HG02973 (cell line): ENCODE measurements at regions not wholly inside any gene's neighbourhood (a gene's known extent, or its start where the extent isn't known, plus 50 kb on each side); places are given as distances from the start of the nearest gene placed in this dataset.
"Not testable (repeated sequence)": the region's sequence is repeated elsewhere in the genome, so short reads cannot be mapped to it uniquely, and the experiment has no call there.

Experiments used
- ATAC-seq: cut with Tn5 transposase; IDR thresholded peaks from one replicate; pipeline ENCODE4 v1.9.1; 2021; ENCODE audit warnings: moderate library complexity; ENCODE audit not compliant: unreplicated experiment

GRCh38 chr6:66258731-66259487, 551.9 kb upstream of the EYS start:
- not testable (repeated sequence) for ATAC-seq

- ATAC-seq, result no peak
Measured at GRCh38 chr6:66245231-66245630, 538.2 kb upstream of the EYS start.

- ATAC-seq, result no peak
Measured at GRCh38 chr6:66238851-66239250, 531.8 kb upstream of the EYS start.

GRCh38 chr6:66232890-66233289, 525.9 kb upstream of the EYS start:
- ATAC-seq, result no peak

GRCh38 chr6:66230591-66230990, 523.6 kb upstream of the EYS start:
- no peak for ATAC-seq

GRCh38 chr6:66226109-66226508, 519.1 kb upstream of the EYS start:
- ATAC-seq, result no peak

GRCh38 chr6:66210964-66211363, 503.9 kb upstream of the EYS start:
- no peak for ATAC-seq

GRCh38 chr6:66200390-66200789, 493.4 kb upstream of the EYS start:
- no peak for ATAC-seq

GRCh38 chr6:66199171-66199570, 492.1 kb upstream of the EYS start:
- ATAC-seq, result no peak

- no peak for ATAC-seq
Measured at GRCh38 chr6:66198062-66198624, 491.1 kb upstream of the EYS start.

- no peak for ATAC-seq
Measured at GRCh38 chr6:66190858-66191257, 483.8 kb upstream of the EYS start.

- no peak for ATAC-seq
Measured at GRCh38 chr6:66189915-66190314, 482.9 kb upstream of the EYS start.

- ATAC-seq, result no peak
Measured at GRCh38 chr6:66186756-66187155, 479.7 kb upstream of the EYS start.

GRCh38 chr6:66184091-66184490, 477.1 kb upstream of the EYS start:
- no peak for ATAC-seq

GRCh38 chr6:66179361-66179760, 472.3 kb upstream of the EYS start:
- ATAC-seq, result no peak

- no peak for ATAC-seq
Measured at GRCh38 chr6:66173587-66173986, 466.6 kb upstream of the EYS start.

- not testable (repeated sequence) for ATAC-seq
Measured at GRCh38 chr6:66166713-66167112, 459.7 kb upstream of the EYS start.

GRCh38 chr6:66161546-66162108, 454.6 kb upstream of the EYS start:
- no peak for ATAC-seq

- ATAC-seq, result no peak
Measured at GRCh38 chr6:66159937-66160336, 452.9 kb upstream of the EYS start.

- no peak for ATAC-seq
Measured at GRCh38 chr6:66153247-66153646, 446.2 kb upstream of the EYS start.

GRCh38 chr6:66149132-66149531, 442.1 kb upstream of the EYS start:
- no peak for ATAC-seq

- ATAC-seq, result no peak
Measured at GRCh38 chr6:66145867-66146266, 438.8 kb upstream of the EYS start.
